A673 (cell line): ENCODE measurements at regions not wholly inside any gene's neighbourhood (a gene's known extent, or its start where the extent isn't known, plus 50 kb on each side); places are given as distances from the start of the nearest gene placed in this dataset.

Source experiments
- EZH2 ChIP-seq: fragments of 200-600 bp; sonication (generic); IDR thresholded peaks from 2 replicates; pipeline ENCODE4 v1.6.1; 2017; ENCODE audit warnings: borderline replicate concordance, low read depth, mild to moderate bottlenecking, mixed read lengths, antibody characterized with exemption, low read length; ENCODE audit not compliant: poor library complexity, severe bottlenecking
- TF ChIP-seq, protein P1 (sequence below): fragments of 300-800, 200-600 bp; sonication (generic); conservative IDR thresholded peaks from 2 replicates; pipeline ENCODE4 v1.5.1; 2017; ENCODE audit warnings: low read depth, mild to moderate bottlenecking, antibody characterized with exemption, low read length, moderate library complexity, mixed read lengths

DNA sequence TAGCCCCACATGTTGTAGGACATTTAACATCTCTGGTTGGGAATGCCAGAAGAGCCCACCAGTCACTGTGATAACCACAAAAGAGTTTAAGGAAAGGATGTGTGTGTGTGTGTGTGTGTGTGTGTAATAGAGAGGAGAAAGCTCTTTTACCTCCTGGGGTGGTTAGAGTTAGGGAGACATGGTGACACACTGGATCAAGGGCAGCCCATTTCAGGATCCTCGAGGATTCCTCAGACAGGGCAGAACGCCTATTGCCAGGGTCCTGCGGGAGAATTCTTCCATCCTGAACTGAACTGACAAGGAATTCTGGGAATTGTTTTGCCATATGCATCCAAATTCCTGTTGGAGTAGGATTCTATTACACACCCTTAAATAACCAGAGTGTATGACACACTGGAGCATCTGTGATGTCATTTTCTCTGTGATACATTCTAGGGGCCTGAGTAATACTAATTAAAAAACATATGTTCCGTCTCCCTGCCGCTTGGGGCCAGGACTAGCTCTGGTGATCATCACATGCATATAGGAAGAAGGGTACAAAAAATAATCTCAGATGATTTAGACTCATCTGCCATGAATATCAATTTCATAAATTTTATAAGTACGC is 156.4 kb upstream of the MMADHC start:
- TF ChIP-seq, protein P1, sequence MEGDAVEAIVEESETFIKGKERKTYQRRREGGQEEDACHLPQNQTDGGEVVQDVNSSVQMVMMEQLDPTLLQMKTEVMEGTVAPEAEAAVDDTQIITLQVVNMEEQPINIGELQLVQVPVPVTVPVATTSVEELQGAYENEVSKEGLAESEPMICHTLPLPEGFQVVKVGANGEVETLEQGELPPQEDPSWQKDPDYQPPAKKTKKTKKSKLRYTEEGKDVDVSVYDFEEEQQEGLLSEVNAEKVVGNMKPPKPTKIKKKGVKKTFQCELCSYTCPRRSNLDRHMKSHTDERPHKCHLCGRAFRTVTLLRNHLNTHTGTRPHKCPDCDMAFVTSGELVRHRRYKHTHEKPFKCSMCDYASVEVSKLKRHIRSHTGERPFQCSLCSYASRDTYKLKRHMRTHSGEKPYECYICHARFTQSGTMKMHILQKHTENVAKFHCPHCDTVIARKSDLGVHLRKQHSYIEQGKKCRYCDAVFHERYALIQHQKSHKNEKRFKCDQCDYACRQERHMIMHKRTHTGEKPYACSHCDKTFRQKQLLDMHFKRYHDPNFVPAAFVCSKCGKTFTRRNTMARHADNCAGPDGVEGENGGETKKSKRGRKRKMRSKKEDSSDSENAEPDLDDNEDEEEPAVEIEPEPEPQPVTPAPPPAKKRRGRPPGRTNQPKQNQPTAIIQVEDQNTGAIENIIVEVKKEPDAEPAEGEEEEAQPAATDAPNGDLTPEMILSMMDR, result no peak
- no peak for TF ChIP-seq EZH2
